Gastroesophageal sphincter (tissue), 4 donors: ENCODE measurements at regions not wholly inside any gene's neighbourhood (a gene's known extent, or its start where the extent isn't known, plus 50 kb on each side); places are given as distances from the start of the nearest gene placed in this dataset.

Experiments
- ATAC-seq: fragments of 150-250 bp; one replicate; pipeline ENCODE4 v1.9.1; 2016; ENCODE audit warnings: mild to moderate bottlenecking, moderate library complexity
- H3K27ac ChIP-seq, 4 donors: fragments of 200-600 bp; sonication (generic) in 3 of 4; 1 replicate in 3 of 4; 2 replicates in 1 of 4; pipeline ENCODE4 v1.5.1; 2016 to 2019
- H3K27me3 ChIP-seq: fragments of 200-600 bp; sonication (generic); one replicate; pipeline ENCODE4 v1.5.1; 2019
- H3K36me3 ChIP-seq, 2 donors: fragments of 200-600 bp; sonication (generic); one replicate each; pipeline ENCODE4 v1.5.1; 2019; ENCODE audit warnings: control low read depth in 1 of 2
- H3K4me1 ChIP-seq, 3 donors: fragments of 200-600 bp; sonication (generic); 1 replicate in 2 of 3; 2 replicates in 1 of 3; pipeline ENCODE4 v1.5.1; 2016 to 2019; ENCODE audit warnings: control low read depth in 2 of 3
- H3K4me3 ChIP-seq, 2 donors: fragments of 200-600 bp; sonication (generic); one replicate each; pipeline ENCODE4 v1.5.1; 2019; ENCODE audit warnings: mild to moderate bottlenecking in 1 of 2, moderate library complexity in 1 of 2
- H3K9me3 ChIP-seq, 3 donors: fragments of 200-600 bp; sonication (generic); one replicate each; pipeline ENCODE4 v1.5.1; 2017 to 2019; ENCODE audit warnings: control low read depth in 2 of 3
- EP300 ChIP-seq: sonication (generic); formaldehyde crosslinking; IDR thresholded peaks from one replicate; pipeline ENCODE4 v1.6.1; 2017; ENCODE audit warnings: antibody characterized with exemption, mild to moderate bottlenecking
- POLR2A ChIP-seq, 2 donors: fragments of 450-650 bp; IDR thresholded peaks; one replicate each; pipeline ENCODE4 v1.6.1; 2017; ENCODE audit warnings: antibody characterized with exemption in 2 of 2, mild to moderate bottlenecking in 2 of 2, moderate library complexity in 1 of 2
- POLR2AphosphoS5 ChIP-seq: sonication (generic); formaldehyde crosslinking; IDR thresholded peaks from one replicate; pipeline ENCODE4 v1.6.1; 2017; ENCODE audit warnings: antibody characterized with exemption
- WGBS, 2 donors: methylation state at CpG; one replicate each; pipeline ENCODE4 v1.1.5; 2018; ENCODE audit warnings: low coverage in 1 of 2; 5-methylcytosine and 5-hydroxymethylcytosine counted together
- TF ChIP-seq, protein P1 (sequence below), 4 experiments: fragments of 200-600 bp in 2 of 4; fragments of 450-650 bp in 2 of 4; sonication (generic) in 1 of 4; IDR thresholded peaks; one replicate each; pipeline ENCODE4 v1.5.1; 2017 to 2019; ENCODE audit warnings: antibody characterized with exemption in 4 of 4, mild to moderate bottlenecking in 2 of 4, moderate library complexity in 2 of 4

DNA sequence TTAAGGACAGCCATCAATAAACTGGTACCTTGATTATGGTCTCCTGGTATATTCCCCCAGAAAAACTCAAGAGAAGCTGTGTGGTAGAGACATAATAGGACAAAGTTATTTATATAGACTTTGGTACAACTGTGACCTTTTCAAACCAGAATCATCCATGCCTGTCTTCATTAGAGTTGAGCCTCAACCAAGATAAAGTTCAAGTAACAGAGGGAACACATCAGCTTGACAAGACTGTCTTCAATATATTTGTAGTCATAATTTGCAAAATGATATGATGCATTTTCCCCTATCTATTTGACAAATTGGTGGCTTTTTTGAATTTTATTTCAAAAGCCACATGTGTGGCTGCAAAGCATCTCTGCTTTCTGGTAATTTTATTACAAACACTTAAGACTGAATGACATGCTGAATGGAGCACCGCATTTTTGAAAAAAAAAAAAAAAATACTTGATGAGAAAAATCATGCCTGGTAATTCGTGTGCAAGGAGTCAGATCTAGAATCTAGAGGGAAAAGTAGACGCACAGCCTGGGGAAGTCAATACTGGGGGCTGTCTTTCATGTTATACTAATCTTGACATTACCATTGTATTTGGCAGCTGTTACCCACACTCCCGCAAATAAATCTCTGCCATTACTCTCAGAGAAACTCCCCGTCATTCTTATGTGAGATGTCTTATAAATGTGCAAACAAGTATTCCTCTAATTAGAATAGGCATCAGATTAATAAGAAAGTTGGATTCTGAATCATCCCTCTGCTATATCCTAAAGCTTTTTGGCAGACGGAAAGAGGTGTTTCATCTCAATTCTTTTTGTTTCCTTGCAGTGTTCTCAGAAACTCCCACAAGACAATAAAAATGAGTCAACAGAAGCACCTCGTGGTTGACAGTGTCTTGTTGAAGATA, 554.8 kb upstream of the CBLB start:
- H3K9me3 ChIP-seq, result no peaks in the 10 kb centered on the region
- H3K36me3 ChIP-seq, result no peaks in the 10 kb centered on the region
- TF ChIP-seq POLR2AphosphoS5 (no peak), EP300 (no peak), POLR2A (IDR thresholded peaks at IDR 0.05) (no peak)
- TF ChIP-seq, protein P1, sequence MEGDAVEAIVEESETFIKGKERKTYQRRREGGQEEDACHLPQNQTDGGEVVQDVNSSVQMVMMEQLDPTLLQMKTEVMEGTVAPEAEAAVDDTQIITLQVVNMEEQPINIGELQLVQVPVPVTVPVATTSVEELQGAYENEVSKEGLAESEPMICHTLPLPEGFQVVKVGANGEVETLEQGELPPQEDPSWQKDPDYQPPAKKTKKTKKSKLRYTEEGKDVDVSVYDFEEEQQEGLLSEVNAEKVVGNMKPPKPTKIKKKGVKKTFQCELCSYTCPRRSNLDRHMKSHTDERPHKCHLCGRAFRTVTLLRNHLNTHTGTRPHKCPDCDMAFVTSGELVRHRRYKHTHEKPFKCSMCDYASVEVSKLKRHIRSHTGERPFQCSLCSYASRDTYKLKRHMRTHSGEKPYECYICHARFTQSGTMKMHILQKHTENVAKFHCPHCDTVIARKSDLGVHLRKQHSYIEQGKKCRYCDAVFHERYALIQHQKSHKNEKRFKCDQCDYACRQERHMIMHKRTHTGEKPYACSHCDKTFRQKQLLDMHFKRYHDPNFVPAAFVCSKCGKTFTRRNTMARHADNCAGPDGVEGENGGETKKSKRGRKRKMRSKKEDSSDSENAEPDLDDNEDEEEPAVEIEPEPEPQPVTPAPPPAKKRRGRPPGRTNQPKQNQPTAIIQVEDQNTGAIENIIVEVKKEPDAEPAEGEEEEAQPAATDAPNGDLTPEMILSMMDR (IDR thresholded peaks at IDR 0.05), result no peak
- WGBS, 2 donors, result 41 to 62% methylated on average over 7 of the region's 7 CpGs
- no peak overlapping the region for H3K4me3 ChIP-seq
- no peak for ATAC-seq
- H3K4me1 ChIP-seq, result peaks cover 0 to 10% (median 2%) of the 10 kb centered on the region in 3 donors
- no peaks in the 10 kb centered on the region for H3K27me3 ChIP-seq
- no peak overlapping the region for H3K27ac ChIP-seq

DNA sequence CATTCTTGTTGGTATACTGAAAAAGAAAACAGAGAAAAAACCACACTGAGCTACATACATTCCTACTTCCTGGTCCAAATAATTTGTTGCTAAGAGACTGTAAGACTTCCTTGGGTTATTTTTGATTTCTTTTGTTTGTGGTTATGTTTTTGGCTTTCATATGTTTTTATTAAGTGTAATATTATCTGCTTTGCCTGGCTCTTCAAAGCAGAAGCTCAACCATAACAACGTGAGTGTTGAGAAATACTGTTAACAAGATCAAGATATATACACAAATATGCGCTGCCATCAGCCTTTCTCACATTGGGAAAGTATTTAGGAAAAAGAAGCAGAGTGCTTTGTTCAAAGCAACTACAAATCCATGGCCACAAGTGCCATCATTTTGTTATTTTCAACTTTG, 556.2 kb upstream of the CBLB start:
- H3K36me3 ChIP-seq, result no peaks in the 10 kb centered on the region
- peaks cover 0 to 18% (median 6%) of the 10 kb centered on the region in 3 donors for H3K4me1 ChIP-seq
- no peaks in the 10 kb centered on the region for H3K9me3 ChIP-seq
- 31 to 52% methylated on average over 2 of the region's 2 CpGs for WGBS, 2 donors
- no peak overlapping the region for H3K4me3 ChIP-seq
- ATAC-seq, result no peak
- H3K27ac ChIP-seq, result no peak overlapping the region
- no peaks in the 10 kb centered on the region for H3K27me3 ChIP-seq
- TF ChIP-seq POLR2AphosphoS5 (no peak), EP300 (no peak), POLR2A (IDR thresholded peaks at IDR 0.05) (no peak)
- TF ChIP-seq, protein P1 (IDR thresholded peaks at IDR 0.05), result no peak

DNA sequence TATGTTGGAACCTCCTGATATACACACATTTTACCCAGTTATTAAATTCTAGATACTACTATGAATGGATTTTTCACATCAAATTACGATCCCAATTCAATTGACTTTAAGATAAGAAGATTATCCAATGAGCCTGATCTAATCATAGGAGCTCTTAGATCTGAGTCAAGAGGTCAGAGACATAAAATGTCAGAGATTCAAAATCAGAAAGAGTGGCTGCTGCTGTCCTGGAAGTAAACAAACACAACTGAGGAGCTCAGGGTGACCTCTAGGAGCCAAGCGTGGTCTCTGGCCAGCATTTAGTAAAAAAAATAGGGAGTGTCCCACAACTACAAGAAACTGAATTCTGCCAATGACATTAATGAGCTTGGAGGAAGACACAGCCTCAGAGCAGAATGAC, 557.1 kb upstream of the CBLB start:
- H3K27me3 ChIP-seq, result no peaks in the 10 kb centered on the region
- no peaks in the 10 kb centered on the region for H3K36me3 ChIP-seq
- no peak for ATAC-seq
- H3K27ac ChIP-seq, result no peak overlapping the region
- TF ChIP-seq POLR2AphosphoS5 (no peak), EP300 (no peak), POLR2A (IDR thresholded peaks at IDR 0.05) (no peak)
- TF ChIP-seq, protein P1 (IDR thresholded peaks at IDR 0.05), result no peak
- WGBS, 2 donors, result 93 to 98% methylated on average over 2 of the region's 2 CpGs
- H3K4me1 ChIP-seq, result peaks cover 0 to 18% (median 6%) of the 10 kb centered on the region in 3 donors
- no peak overlapping the region for H3K4me3 ChIP-seq
- no peaks in the 10 kb centered on the region for H3K9me3 ChIP-seq

DNA sequence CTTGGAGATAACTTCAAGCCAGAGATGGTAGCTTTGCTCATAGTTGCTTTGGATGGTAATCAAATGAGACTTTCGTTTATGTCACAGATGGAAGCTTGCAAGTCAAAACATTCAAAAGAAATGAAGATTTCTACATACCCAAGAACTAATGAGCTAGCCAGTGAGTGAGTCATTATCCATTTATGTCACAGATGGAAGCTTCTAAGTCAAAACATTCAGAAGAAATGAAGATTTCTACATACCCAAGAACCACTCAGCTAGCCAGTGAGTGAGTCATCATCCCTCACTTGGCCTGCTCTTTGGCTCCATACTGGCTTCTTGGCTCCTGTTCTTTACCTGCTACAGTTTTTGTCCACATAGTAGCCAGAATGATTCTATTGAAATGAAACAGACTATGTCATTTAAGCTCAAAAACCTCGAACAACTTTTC, 559.8 kb upstream of the CBLB start:
- peak; percentile 83 for TF ChIP-seq POLR2AphosphoS5
- TF ChIP-seq, protein P1 (IDR thresholded peaks at IDR 0.05), result no peak
- H3K9me3 ChIP-seq, result no peaks in the 10 kb centered on the region
- WGBS, 2 donors, result 0 to 21% methylated on average over 1 to 2 of the region's 2 CpGs
- H3K27ac ChIP-seq, result peak overlapping the region; percentile 29 to 64 (median 44)
- no peaks in the 10 kb centered on the region for H3K36me3 ChIP-seq
- H3K27me3 ChIP-seq, result no peaks in the 10 kb centered on the region
- no peak overlapping the region for H3K4me3 ChIP-seq
- H3K4me1 ChIP-seq, result peaks cover 0 to 18% (median 6%) of the 10 kb centered on the region in 3 donors
- ATAC-seq, result peak; percentile 95

DNA sequence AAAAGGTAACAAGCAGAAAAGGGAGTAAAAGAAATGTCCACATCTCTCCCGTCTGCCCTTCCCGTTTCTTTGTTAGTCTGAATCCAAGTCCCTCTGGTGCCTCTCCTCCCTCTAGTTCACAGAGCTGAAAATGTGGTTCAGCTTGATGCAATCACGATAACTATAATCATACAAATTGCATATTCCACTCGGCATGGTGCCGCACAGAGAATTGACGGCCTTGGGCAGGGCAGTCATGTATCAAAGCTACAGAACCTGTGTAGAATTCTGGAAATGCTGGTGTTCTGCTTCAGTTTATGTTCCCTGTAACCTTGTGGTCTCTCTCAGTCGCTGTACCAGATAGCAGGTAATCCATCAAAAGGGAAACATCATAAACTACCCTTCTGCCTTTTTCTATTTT, 562.9 kb upstream of the CBLB start:
- Histone ChIP-seq H3K4me3 (no peak overlapping the region), H3K4me1 (peaks cover 0 to 11% (median 6%) of the 10 kb centered on the region in 3 donors), H3K36me3 (no peaks in the 10 kb centered on the region), H3K27ac (peak overlapping the region in 2 of 4 donors; percentile 23 to 33), H3K9me3 (no peaks in the 10 kb centered on the region), H3K27me3 (no peaks in the 10 kb centered on the region)
- ATAC-seq, result peak; percentile 47
- TF ChIP-seq EP300 (no peak), POLR2AphosphoS5 (no peak)
- TF ChIP-seq, protein P1 (IDR thresholded peaks at IDR 0.05), result no peak
- WGBS, 2 donors, result 69 to 80% methylated on average over 4 to 7 of the region's 7 CpGs
